Nephron (organoid): ENCODE measurements at regions not wholly inside any gene's neighbourhood (a gene's known extent, or its start where the extent isn't known, plus 50 kb on each side); places are given as distances from the start of the nearest gene placed in this dataset.
A peak's percentile ranks its signal among the peaks of the same experiment; 100 is the strongest.
"Not testable (repeated sequence)": the region's sequence is repeated elsewhere in the genome, so short reads cannot be mapped to it uniquely, and the experiment has no call there.

ENCODE experiments used
- H3K27ac Mint-ChIP-seq, 3 experiments: 2 replicates each; pipeline ENCODE4 v1.8.0; 2020; ENCODE audit warnings: mixed read lengths in 3 of 3, mild to moderate bottlenecking in 2 of 3, moderate library complexity in 1 of 3
- H3K27me3 Mint-ChIP-seq: 2 replicates; pipeline ENCODE4 v1.8.0; 2021; ENCODE audit warnings: low read depth, mild to moderate bottlenecking, moderate library complexity, mixed read lengths
- H3K36me3 Mint-ChIP-seq: 2 replicates; pipeline ENCODE4 v1.8.0; 2020; ENCODE audit warnings: low read depth, mixed read lengths
- H3K4me1 Mint-ChIP-seq: 2 replicates; pipeline ENCODE4 v1.8.0; 2020; ENCODE audit warnings: mixed read lengths
- H3K4me3 Mint-ChIP-seq, 3 experiments: 2 replicates each; pipeline ENCODE4 v1.8.0; 2020; ENCODE audit warnings: mild to moderate bottlenecking in 3 of 3, mixed read lengths in 3 of 3, moderate library complexity in 2 of 3
- H3K9me3 Mint-ChIP-seq: 2 replicates; pipeline ENCODE4 v1.8.0; 2020; ENCODE audit warnings: mixed read lengths
- TF ChIP-seq, protein P1 (sequence below), 3 experiments: fragments of 200-600 bp; sonication (generic); IDR thresholded peaks; one replicate each; pipeline ENCODE4 v1.5.0; 2021; ENCODE audit warnings: antibody characterized with exemption in 3 of 3; ENCODE audit not compliant: unreplicated experiment in 3 of 3

DNA sequence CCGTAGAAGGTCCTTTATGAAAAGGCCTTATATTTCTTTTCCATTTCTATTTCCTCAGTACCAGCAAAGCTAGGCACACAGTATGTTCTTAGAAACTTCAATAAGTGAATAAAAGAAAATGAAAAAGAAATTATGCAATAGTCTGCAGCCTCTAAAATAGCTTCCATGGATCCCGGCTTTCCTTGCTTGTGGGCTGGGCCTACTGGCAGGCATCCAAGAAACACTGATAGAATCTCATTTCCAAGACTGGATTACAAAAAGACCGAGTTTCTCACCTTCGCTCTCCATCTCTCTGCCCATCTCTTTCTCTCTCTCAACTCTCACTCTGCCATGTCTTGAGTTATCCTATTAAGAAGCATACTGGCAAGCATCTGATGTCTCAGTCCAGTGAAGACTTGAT, 187.5 kb upstream of the FKBP1C start:
- Mint-ChIP-seq H3K4me1 (no peaks in the 10 kb centered on the region), H3K27me3 (no peaks in the 10 kb centered on the region), H3K36me3 (no peaks in the 10 kb centered on the region), H3K9me3 (no peaks in the 10 kb centered on the region), H3K4me3 (no peak overlapping the region), H3K27ac (no peak overlapping the region)
- TF ChIP-seq, protein P1, sequence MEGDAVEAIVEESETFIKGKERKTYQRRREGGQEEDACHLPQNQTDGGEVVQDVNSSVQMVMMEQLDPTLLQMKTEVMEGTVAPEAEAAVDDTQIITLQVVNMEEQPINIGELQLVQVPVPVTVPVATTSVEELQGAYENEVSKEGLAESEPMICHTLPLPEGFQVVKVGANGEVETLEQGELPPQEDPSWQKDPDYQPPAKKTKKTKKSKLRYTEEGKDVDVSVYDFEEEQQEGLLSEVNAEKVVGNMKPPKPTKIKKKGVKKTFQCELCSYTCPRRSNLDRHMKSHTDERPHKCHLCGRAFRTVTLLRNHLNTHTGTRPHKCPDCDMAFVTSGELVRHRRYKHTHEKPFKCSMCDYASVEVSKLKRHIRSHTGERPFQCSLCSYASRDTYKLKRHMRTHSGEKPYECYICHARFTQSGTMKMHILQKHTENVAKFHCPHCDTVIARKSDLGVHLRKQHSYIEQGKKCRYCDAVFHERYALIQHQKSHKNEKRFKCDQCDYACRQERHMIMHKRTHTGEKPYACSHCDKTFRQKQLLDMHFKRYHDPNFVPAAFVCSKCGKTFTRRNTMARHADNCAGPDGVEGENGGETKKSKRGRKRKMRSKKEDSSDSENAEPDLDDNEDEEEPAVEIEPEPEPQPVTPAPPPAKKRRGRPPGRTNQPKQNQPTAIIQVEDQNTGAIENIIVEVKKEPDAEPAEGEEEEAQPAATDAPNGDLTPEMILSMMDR (IDR thresholded peaks at IDR 0.05; ENCODE audit: unreplicated experiment in 3 of 3), result no peak

DNA sequence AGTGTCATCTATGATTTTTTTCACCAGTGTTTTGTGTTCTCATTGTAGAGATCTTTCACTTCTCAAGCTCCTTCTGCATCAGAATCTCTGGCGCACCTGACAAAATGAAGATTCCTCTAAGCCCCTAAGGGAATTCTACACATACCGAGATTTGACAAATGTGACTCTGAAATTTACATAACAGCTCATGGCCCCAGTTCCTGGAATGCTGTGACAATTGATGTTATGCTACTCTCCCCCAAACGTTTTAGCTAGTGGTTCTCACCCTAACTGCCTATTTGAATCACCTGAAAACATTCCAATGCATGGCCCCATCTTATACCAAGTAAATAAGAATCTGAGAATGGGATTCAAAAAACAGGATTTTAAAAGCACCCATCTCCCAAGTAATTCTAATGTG, 162.1 kb upstream of the FKBP1C start:
- Mint-ChIP-seq H3K9me3 (no peaks in the 10 kb centered on the region), H3K27ac (no peak overlapping the region), H3K36me3 (no peaks in the 10 kb centered on the region), H3K27me3 (no peaks in the 10 kb centered on the region), H3K4me1 (no peaks in the 10 kb centered on the region), H3K4me3 (no peak overlapping the region)
- TF ChIP-seq, protein P1 (IDR thresholded peaks at IDR 0.05; ENCODE audit: unreplicated experiment in 3 of 3), result no peak

DNA sequence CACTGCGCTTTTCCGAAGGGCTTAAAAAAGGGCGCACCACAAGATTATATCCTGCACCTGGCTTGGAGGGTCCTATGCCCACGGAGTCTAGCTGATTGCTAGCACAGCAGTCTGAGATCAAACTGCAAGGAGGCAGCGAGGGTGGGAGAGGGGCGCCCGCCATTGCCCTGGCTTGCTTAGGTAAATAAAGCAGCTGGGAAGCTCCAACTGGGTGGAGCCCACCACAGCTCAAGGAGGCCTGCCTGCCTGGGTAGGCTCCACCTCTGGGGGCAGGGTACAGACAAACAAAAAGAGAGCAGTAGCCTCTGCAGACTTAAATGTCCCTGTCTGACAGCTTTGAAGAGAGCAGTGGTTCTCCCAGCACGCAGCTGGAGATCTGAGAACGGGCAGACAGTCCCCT, 158.1 kb upstream of the FKBP1C start:
- not testable (repeated sequence) for H3K9me3 Mint-ChIP-seq, H3K4me3 Mint-ChIP-seq, H3K27me3 Mint-ChIP-seq, H3K36me3 Mint-ChIP-seq, H3K27ac Mint-ChIP-seq, H3K4me1 Mint-ChIP-seq

DNA sequence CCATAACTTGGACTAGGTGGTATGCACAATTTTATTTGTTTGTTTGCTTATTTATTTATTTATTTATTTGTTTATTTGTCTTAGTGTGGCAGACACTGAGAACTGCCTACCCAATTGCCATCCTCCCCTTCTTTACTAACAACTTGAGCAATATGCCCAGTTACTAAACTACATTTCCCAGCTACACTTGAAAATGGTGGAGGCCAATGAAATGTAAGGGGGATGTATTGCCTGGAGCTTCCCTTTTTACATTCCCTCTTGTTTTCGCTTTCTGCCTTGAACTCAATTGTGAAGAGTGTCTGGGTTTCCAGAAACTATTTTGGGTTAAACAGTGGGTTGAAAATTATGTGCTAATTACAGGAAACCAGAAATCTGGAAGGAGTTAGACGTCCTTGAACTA, 152.7 kb upstream of the FKBP1C start:
- TF ChIP-seq, protein P1 (IDR thresholded peaks at IDR 0.05; ENCODE audit: unreplicated experiment in 3 of 3), result no peak
- H3K27me3 Mint-ChIP-seq, result no peaks in the 10 kb centered on the region
- H3K27ac Mint-ChIP-seq, result no peak overlapping the region
- no peaks in the 10 kb centered on the region for H3K4me1 Mint-ChIP-seq
- no peaks in the 10 kb centered on the region for H3K9me3 Mint-ChIP-seq
- H3K4me3 Mint-ChIP-seq, result no peak overlapping the region
- no peaks in the 10 kb centered on the region for H3K36me3 Mint-ChIP-seq

DNA sequence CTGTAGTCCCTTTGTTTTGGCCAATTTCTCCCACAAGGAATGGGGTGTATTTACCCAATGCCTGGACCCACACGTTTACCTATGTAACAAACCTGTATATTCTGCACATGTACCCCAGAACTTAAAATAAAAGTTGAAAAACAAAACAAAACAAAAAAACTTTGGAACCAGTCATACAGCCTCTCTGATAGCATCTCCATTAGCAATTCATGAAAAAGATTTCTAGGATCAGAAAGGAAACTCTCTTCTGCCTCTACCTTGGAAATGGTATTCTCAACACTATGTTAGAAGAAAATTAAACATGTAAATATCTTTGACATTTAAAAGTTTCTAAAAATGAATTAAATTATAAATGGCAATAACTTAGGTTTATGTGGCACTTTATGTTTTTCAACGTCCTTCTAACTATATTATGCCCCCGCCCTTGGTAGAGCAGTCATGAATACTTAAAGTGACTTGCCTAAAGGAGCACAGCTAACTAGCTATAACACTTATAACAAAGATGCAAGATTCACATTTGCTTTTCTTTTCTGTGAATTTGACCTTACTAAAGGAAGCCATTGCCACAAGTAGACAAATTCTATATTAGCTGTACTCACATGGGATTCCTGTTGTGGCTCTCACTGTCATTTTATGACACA, 147.5 kb upstream of the FKBP1C start:
- no peak overlapping the region for H3K4me3 Mint-ChIP-seq
- TF ChIP-seq, protein P1 (IDR thresholded peaks at IDR 0.05; ENCODE audit: unreplicated experiment in 3 of 3), result no peak
- no peaks in the 10 kb centered on the region for H3K4me1 Mint-ChIP-seq
- H3K9me3 Mint-ChIP-seq, result no peaks in the 10 kb centered on the region
- H3K36me3 Mint-ChIP-seq, result no peaks in the 10 kb centered on the region
- H3K27me3 Mint-ChIP-seq, result no peaks in the 10 kb centered on the region
- no peak overlapping the region for H3K27ac Mint-ChIP-seq

DNA sequence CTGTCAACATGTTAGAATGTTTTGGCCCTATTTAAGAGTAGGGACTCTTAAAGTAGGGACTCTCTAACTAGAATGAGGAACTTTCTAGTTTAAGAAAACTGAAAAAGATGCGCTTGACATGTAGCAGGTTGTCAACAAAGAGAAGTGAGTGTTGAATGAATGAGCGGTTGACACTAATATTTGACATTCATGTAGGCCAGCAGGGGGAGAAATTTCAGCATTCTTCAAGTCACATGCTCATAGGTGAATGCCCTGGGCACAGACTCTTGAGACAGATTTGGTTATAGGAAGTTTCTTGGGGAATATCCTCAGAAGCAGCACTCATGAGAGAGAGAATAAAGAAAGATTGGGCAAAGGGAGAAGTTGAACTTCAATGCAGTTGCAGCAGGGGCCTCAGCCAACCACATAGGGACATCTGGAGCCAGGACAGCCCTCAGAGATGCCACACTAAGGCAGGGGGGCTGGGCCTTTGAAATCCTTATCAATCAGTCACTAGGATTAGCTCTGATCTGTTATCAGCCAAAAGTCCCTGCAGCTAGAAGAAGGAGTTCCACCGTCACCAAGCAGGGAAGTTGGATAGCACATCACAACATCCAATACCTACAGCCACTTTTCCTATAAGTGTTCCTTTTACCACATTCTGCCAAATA, 145.1 kb upstream of the FKBP1C start:
- H3K9me3 Mint-ChIP-seq, result no peaks in the 10 kb centered on the region
- no peaks in the 10 kb centered on the region for H3K36me3 Mint-ChIP-seq
- H3K27me3 Mint-ChIP-seq, result no peaks in the 10 kb centered on the region
- no peak overlapping the region for H3K4me3 Mint-ChIP-seq
- TF ChIP-seq, protein P1 (IDR thresholded peaks at IDR 0.05; ENCODE audit: unreplicated experiment in 3 of 3), result peak in 1 of 3 experiments; percentile 31
- no peak overlapping the region for H3K27ac Mint-ChIP-seq
- no peaks in the 10 kb centered on the region for H3K4me1 Mint-ChIP-seq
